Stimulated activated CD8-positive, alpha-beta memory T cell treated with anti-CD3 and anti-CD28 coated beads, Interleukin-4, amount 100 ng/mL, for 48 hours (primary cell): ENCODE measurements at regions not wholly inside any gene's neighbourhood (a gene's known extent, or its start where the extent isn't known, plus 50 kb on each side); places are given as distances from the start of the nearest gene placed in this dataset.

Experiments used
- DNase-seq: peaks from one replicate; pipeline ENCODE4 v3.0.0-alpha.2; 2020

GRCh38 chr15:35596285-35596684, 50.3 kb upstream of the DPH6 start:
- no peak for DNase-seq

GRCh38 chr15:35602836-35603235, 56.9 kb upstream of the DPH6 start:
- DNase-seq: no peak

GRCh38 chr15:35603301-35603700, 57.3 kb upstream of the DPH6 start:
- DNase-seq: no peak

- no peak for DNase-seq
Observed at GRCh38 chr15:35603856-35604255, 57.9 kb upstream of the DPH6 start.

- DNase-seq: no peak
Observed at GRCh38 chr15:35605764-35606449, 59.9 kb upstream of the DPH6 start.

- DNase-seq: no peak
Observed at GRCh38 chr15:35606450-35606779, 60.5 kb upstream of the DPH6 start.

- DNase-seq: no peak
Observed at GRCh38 chr15:35616498-35617271, 70.7 kb upstream of the DPH6 start.

- no peak for DNase-seq
Observed at GRCh38 chr15:35618260-35619188, 72.6 kb upstream of the DPH6 start.

GRCh38 chr15:35622641-35623340, 76.8 kb upstream of the DPH6 start:
- DNase-seq: no peak

- DNase-seq: no peak
Observed at GRCh38 chr15:35624881-35625280, 78.9 kb upstream of the DPH6 start.

GRCh38 chr15:35626571-35627318, 80.8 kb upstream of the DPH6 start:
- DNase-seq: no peak

- no peak for DNase-seq
Observed at GRCh38 chr15:35627696-35628095, 81.7 kb upstream of the DPH6 start.

GRCh38 chr15:35629766-35630165, 83.8 kb upstream of the DPH6 start:
- no peak for DNase-seq

- DNase-seq: no peak
Observed at GRCh38 chr15:35630532-35630931, 84.6 kb upstream of the DPH6 start.

- no peak for DNase-seq
Observed at GRCh38 chr15:35630985-35631384, 85.0 kb upstream of the DPH6 start.

GRCh38 chr15:35633677-35634076, 87.7 kb upstream of the DPH6 start:
- DNase-seq: no peak

- no peak for DNase-seq
Observed at GRCh38 chr15:35646790-35647189, 100.8 kb upstream of the DPH6 start.

GRCh38 chr15:35647303-35647702, 101.3 kb upstream of the DPH6 start:
- no peak for DNase-seq

GRCh38 chr15:35648941-35649340, 103.0 kb upstream of the DPH6 start:
- no peak for DNase-seq

- no peak for DNase-seq
Observed at GRCh38 chr15:35649575-35649974, 103.6 kb upstream of the DPH6 start.

GRCh38 chr15:35654332-35654731, 108.4 kb upstream of the DPH6 start:
- DNase-seq: no peak

- peak; percentile 27 for DNase-seq
Observed at GRCh38 chr15:35657679-35658311, 111.8 kb upstream of the DPH6 start.
